Muscle layer of duodenum (tissue), 2 donors: ENCODE measurements at regions not wholly inside any gene's neighbourhood (a gene's known extent, or its start where the extent isn't known, plus 50 kb on each side); places are given as distances from the start of the nearest gene placed in this dataset.

Experiments used
- H3K27ac ChIP-seq: one replicate; pipeline ENCODE4 v1.7.0; 2013; ENCODE audit warnings: mild to moderate bottlenecking, low read length
- H3K27me3 ChIP-seq: one replicate; pipeline ENCODE4 v1.7.0; 2013; ENCODE audit warnings: low read depth, mild to moderate bottlenecking, control low read depth, low read length
- H3K36me3 ChIP-seq, 2 donors: one replicate each; pipeline ENCODE4 v1.7.0; 2013; ENCODE audit warnings: low read length in 2 of 2, control low read depth in 1 of 2, mild to moderate bottlenecking in 1 of 2; ENCODE audit not compliant: insufficient read depth in 2 of 2, control insufficient read depth in 1 of 2
- H3K4me1 ChIP-seq, 2 donors: one replicate each; pipeline ENCODE4 v1.7.0; 2013; ENCODE audit warnings: low read length in 2 of 2, mild to moderate bottlenecking in 2 of 2, control low read depth in 1 of 2, moderate library complexity in 1 of 2; ENCODE audit not compliant: insufficient read depth in 2 of 2, control insufficient read depth in 1 of 2
- H3K4me3 ChIP-seq, 2 donors: one replicate each; pipeline ENCODE4 v1.7.0; 2013; ENCODE audit warnings: low read length in 2 of 2, low read depth in 1 of 2, mild to moderate bottlenecking in 1 of 2
- H3K9me3 ChIP-seq, 2 donors: one replicate each; pipeline ENCODE4 v1.7.0; 2013; ENCODE audit warnings: low read length in 2 of 2, control low read depth in 1 of 2, mild to moderate bottlenecking in 1 of 2; ENCODE audit not compliant: control insufficient read depth in 1 of 2
- donor health status: healthy.

DNA sequence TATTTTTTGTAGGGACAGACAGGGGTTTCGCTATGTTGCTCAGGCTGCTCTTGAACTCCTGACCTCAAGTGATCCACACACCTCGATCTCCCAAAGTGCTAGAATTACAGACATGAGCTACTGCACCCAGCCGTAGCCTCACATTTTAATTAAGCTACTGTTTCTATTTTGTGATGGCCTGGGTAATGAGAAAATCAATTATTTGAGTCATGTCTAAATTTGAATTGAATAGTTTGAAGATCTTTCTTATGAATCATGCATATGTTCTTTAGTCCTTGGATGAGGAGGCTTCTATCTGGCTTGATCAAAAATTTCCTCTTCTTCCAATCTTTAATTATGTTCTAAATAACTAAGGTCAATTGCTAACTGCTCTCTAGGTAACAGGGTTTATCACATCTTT, 175.0 kb downstream of the REEP3 start:
- Histone ChIP-seq H3K9me3 (no peaks in the 10 kb centered on the region), H3K27me3 (no peaks in the 10 kb centered on the region), H3K4me3 (no peak overlapping the region), H3K27ac (no peak overlapping the region), H3K36me3 (peaks cover 0 to 4% of the 10 kb centered on the region in 2 donors), H3K4me1 (peaks cover 20 to 23% of the 10 kb centered on the region in 2 donors)

GRCh38 chr10:63697956-63698786, 177.0 kb downstream of the REEP3 start:
- no peaks in the 10 kb centered on the region for H3K27me3 ChIP-seq
- H3K36me3 ChIP-seq: peaks cover 0 to 4% of the 10 kb centered on the region in 2 donors
- peaks cover 23 to 24% of the 10 kb centered on the region in 2 donors for H3K4me1 ChIP-seq
- no peaks in the 10 kb centered on the region for H3K9me3 ChIP-seq
- H3K27ac ChIP-seq: no peak overlapping the region
- H3K4me3 ChIP-seq: no peak overlapping the region

DNA sequence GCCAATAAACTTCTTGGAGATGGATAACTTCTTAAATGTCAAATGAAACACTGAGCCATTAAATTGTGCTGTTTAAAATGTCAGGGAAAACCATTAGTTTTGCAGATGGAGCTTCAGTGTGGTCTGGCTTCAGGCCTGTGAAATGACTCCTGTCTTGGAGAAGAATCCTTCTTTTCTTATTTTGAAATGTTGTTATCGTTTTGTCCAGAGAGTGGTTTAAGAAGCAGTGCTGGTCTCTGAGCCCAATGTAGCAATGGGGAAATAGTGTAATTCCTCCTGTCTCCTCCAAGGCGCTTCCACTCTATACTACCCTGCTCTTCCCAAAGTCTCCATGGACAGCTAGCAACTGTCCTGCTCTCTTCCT, 177.6 kb downstream of the REEP3 start:
- peaks cover 0 to 4% of the 10 kb centered on the region in 2 donors for H3K36me3 ChIP-seq
- H3K4me1 ChIP-seq: peaks cover 23 to 24% of the 10 kb centered on the region in 2 donors
- H3K27ac ChIP-seq: peak overlapping the region; percentile 82

GRCh38 chr10:63699785-63700613, 178.8 kb downstream of the REEP3 start:
- no peaks in the 10 kb centered on the region for H3K9me3 ChIP-seq
- H3K4me1 ChIP-seq: peaks cover 23 to 28% of the 10 kb centered on the region in 2 donors
- H3K4me3 ChIP-seq: peak overlapping the region in 1 of 2 donors; percentile 29
- peaks cover 0 to 4% of the 10 kb centered on the region in 2 donors for H3K36me3 ChIP-seq
- peak overlapping the region; percentile 82 for H3K27ac ChIP-seq
- H3K27me3 ChIP-seq: no peaks in the 10 kb centered on the region

More for the DNA sequence above, 177.6 kb downstream of the REEP3 start:
- no peaks in the 10 kb centered on the region for H3K9me3 ChIP-seq
- H3K27me3 ChIP-seq: no peaks in the 10 kb centered on the region
- no peak overlapping the region for H3K4me3 ChIP-seq

DNA sequence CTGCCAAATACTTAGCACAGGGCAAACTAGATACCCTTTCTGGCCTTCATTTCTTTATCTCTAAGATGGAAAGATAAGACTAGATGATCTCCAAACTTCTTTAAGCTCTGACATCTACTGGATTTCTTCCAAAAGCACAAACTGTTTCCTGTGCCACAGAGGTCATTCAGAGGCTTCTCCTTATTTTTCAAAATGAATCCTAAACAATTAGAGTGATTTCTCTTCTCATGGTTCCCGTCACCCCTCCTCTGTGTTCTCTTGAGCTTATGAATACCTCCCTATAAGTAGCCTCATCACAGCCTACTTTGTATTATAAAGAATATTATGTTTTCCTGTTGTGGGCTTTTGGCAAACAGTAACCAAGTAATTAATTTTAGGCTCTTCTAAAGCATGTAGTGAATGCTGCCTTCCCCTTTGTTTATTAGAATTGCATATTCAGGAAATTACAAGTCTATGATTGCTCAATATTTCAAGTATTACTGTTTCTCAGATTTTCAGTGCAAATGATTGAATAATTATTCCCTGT, 179.5 kb downstream of the REEP3 start:
- Histone ChIP-seq H3K27me3 (no peaks in the 10 kb centered on the region), H3K9me3 (no peaks in the 10 kb centered on the region), H3K4me1 (peaks cover 23 to 28% of the 10 kb centered on the region in 2 donors), H3K36me3 (peaks cover 0 to 4% of the 10 kb centered on the region in 2 donors), H3K4me3 (peak overlapping the region in 1 of 2 donors; percentile 29), H3K27ac (peak overlapping the region; percentile 82)

- H3K4me1 ChIP-seq: peaks cover 28 to 33% of the 10 kb centered on the region in 2 donors
Observed at GRCh38 chr10:63702092-63702491, 180.9 kb downstream of the REEP3 start.

DNA sequence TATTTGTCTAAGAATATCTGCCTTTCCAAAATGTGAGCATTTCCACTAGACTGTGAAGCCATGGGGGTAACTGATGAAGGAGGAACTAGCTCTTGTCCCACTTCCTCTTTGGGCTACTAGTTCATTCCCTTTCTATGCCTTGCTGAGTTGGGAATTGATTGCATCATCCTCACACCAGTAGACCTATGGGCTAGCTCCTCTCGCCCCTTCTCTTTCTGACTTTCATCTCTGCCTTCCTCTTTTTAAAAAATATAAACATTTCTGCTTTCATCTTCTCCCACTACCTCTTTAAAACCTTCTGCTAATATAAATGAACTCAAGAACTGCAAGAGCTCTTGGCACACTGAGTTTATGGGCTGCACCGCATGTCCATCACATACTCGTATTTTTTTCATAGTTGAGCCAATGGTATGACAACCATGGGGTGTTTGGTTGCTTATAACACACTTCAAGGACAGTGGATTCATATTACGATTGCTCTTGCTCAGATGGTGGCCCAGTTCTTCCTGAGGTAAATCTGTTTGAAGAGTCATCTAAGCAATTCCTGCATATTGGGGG, 182.0 kb downstream of the REEP3 start:
- Histone ChIP-seq H3K36me3 (peaks cover 0 to 4% of the 10 kb centered on the region in 2 donors), H3K27me3 (no peaks in the 10 kb centered on the region), H3K27ac (no peak overlapping the region), H3K4me1 (peaks cover 29 to 39% of the 10 kb centered on the region in 2 donors), H3K4me3 (no peak overlapping the region), H3K9me3 (no peaks in the 10 kb centered on the region)

More at GRCh38 chr10:63702092-63702491, 180.9 kb downstream of the REEP3 start:
- Histone ChIP-seq H3K27ac (no peak overlapping the region), H3K9me3 (no peaks in the 10 kb centered on the region), H3K36me3 (peaks cover 0 to 4% of the 10 kb centered on the region in 2 donors), H3K27me3 (no peaks in the 10 kb centered on the region), H3K4me3 (no peak overlapping the region)

DNA sequence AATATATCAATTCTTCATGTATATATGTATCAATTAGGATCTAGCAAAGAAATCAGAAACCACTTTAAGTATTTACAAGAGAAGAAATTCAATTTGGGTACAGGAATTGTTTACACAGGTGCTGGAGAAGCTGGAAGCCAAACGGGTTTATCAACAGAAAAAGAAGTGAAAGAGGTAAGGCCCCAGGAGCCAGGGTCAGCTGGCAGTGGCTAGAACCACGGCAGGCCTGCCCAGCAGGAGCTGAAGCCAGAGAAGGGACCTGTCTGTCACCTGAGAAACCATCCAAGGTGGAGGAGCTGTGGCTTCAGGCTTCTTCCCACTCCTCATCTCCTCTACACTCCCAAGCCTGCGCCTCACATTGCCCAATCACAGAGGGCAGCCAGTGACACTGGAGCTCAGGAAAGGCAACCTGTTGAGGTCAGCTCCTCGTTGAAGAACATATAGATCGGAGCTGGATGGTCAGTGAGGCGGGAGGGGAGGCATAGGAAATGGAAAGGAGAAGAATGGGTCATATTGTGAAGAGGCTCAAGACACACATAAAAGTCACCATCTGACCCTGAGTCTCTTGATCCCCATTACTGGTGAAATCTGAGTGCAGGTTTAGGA, 182.6 kb downstream of the REEP3 start:
- no peaks in the 10 kb centered on the region for H3K9me3 ChIP-seq
- H3K27ac ChIP-seq: no peak overlapping the region

GRCh38 chr10:63707254-63707910, 186.2 kb downstream of the REEP3 start:
- no peaks in the 10 kb centered on the region for H3K27me3 ChIP-seq
- H3K9me3 ChIP-seq: no peaks in the 10 kb centered on the region
- peak overlapping the region; percentile 74 for H3K27ac ChIP-seq
- no peak overlapping the region for H3K4me3 ChIP-seq
- no peaks in the 10 kb centered on the region for H3K36me3 ChIP-seq
- H3K4me1 ChIP-seq: peaks cover 19 to 35% of the 10 kb centered on the region in 2 donors

More for the DNA sequence above, 182.6 kb downstream of the REEP3 start:
- Histone ChIP-seq H3K27me3 (no peaks in the 10 kb centered on the region), H3K36me3 (peaks cover 0 to 4% of the 10 kb centered on the region in 2 donors), H3K4me3 (no peak overlapping the region), H3K4me1 (peaks cover 25 to 39% of the 10 kb centered on the region in 2 donors)

GRCh38 chr10:63708421-63708820, 187.2 kb downstream of the REEP3 start:
- Histone ChIP-seq H3K36me3 (no peaks in the 10 kb centered on the region), H3K4me1 (peaks cover 29 to 45% of the 10 kb centered on the region in 2 donors), H3K27ac (no peak overlapping the region), H3K4me3 (no peak overlapping the region), H3K9me3 (no peaks in the 10 kb centered on the region), H3K27me3 (no peaks in the 10 kb centered on the region)
